GM19324 (cell line): ENCODE measurements at regions not wholly inside any gene's neighbourhood (a gene's known extent, or its start where the extent isn't known, plus 50 kb on each side); places are given as distances from the start of the nearest gene placed in this dataset.

Source experiments
- ATAC-seq: cut with Tn5 transposase; IDR thresholded peaks from one replicate; pipeline ENCODE4 v1.9.1; 2021; ENCODE audit warnings: mild to moderate bottlenecking, moderate library complexity; ENCODE audit not compliant: unreplicated experiment, low FRiP score

DNA sequence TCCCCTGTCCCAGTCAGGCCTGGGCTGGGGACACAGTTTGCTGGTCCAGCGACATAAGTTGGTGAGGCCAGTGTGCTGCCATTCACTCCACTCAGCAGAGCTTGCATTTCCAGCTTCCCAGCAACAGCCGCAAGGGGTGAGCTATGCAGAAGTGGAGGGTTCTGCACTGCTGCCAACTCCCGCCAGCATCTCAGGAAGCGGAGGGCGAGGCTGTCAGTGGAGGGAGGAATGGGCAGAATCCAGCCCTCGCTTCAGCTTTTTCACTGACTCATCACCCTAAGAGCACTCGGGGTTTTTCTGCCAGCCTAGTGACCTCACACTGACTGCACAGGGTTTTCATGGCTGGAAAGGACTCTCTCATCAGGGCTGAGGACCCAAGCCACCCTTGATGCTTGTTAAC, 625.1 kb upstream of the MKI67 start:
- ATAC-seq, result no peak

DNA sequence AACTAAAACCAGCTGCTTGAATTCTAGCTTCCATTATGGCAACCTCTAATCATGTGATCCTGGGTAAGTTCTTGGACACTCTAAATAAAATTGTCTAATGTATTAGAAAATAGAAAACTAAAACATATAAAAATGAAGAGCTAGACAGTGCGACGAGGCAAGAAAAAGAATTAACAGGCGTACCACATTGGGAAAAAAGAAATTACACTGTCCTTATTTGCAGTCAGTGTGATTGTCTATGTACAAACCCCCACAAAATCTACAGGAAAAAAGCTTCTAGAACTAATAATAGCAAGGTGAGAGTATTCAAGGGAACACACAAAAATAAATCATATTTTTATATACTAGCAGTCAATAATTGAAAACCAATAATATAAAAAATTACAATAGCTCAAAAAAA, 625.6 kb upstream of the MKI67 start:
- ATAC-seq, result no peak

DNA sequence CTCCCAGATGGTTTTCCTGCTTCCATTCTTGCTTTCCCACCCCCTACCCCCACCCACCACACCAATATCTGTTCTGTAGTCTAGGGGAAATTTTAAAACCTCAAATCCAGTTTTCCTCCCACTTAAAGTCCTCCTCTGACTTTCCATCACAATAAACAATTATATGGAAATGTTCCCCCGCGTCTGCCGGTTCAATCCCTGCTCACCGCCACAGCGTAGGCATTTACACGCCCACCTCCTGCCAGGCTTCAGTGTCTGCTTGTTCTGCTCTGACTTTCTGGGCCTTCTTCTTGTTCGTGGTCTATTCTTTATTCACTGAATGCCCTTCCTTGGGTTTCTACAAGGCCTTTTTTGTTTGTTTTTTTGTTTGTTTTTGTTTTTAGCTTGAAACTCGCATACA, 633.0 kb upstream of the MKI67 start:
- no peak for ATAC-seq

DNA sequence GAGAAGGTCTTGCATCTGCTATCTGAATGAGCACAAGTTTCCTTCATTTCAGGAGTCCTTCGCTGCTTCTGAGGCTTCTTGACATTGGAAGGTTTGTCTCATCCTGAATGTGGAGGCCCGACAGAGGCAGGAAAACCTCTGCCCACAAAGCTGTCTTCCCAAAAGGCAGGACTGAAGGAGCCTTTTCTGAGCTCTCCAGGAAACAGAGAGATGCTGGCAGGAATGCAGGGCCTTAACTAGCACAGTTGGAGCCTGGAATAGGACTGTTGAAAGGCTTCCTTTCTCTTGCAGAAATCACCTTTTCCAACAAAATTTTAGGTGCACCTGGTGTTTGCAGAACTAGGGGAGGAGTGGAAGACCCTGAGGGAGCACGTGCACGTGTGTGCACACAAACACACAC, 637.4 kb upstream of the MKI67 start:
- ATAC-seq, result no peak

DNA sequence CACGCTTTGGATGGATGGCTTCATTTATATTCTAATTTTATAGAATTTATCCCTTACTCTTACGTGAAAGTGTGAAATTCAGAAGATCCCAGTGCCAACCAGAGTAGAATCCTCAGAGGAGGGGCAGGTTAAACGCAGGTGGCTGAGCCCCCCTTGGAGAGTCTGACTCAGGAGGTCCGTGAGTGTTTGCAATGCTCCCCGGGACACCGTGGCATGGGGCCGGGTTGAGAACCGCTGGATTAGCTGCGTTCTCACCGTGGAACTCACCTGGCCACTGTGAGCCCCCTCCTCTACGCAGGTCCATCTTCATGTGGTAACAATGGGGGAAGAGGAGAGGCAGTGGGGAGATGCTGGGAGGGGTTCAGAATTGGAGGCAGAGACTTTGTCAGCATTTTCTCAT, 638.0 kb upstream of the MKI67 start:
- no peak for ATAC-seq

DNA sequence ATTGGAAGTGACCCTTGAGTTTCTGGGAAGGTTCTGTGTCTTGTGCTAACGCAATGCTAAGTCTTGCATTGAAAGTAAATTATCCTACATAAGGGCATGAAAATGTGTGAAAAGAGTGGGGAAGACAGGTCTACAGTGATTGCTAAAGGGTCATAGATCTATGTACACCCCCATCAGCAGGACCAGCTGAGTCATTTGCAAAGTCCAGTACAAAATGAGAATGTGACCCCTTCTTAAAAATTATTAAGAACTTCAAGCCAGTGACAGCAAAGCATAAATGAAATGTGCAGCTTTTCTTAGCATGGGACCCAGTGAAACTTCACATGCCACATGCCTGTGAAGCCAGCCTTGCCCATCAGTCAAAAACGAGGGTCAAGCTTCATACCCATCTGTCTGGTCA, 640.7 kb upstream of the MKI67 start:
- no peak for ATAC-seq

DNA sequence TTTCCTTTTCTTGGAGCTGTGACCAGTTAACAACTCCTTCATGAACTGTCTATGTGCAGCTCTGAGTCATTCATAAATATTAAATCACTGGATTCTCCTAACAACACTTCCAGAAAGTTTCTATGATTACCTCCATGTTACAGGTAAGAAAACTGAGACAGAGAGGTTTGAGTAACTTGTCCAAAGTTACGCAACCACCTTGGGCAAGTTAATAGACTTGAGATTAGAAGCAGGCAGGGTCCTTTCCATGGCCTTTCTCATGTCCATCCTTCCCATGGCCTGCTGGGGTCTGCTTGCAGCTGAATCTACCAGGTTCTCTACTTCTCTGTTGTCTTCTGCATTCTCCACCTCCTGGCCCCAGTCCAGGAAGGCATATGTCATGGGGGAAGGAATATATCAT, 648.8 kb upstream of the MKI67 start:
- ATAC-seq, result no peak

DNA sequence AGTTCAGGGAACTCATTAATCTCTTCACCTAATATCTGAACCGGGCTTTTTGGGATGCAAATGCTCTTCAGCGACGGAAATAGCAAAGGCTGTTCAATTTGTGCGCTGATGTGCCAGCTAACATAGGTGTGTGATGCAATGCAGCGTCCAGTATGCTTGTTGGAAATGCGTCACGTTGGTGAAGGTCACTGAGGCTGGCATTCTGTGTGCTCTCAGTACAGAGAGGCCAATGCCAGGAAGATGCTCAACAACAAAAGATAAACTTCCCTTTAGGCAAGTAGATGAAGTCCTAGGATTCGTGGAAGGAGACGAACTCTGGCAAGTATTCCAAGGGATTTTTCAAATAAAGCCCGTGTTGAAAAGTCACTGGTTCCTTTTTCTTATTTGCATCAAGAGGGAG, 649.5 kb upstream of the MKI67 start:
- ATAC-seq, result no peak

DNA sequence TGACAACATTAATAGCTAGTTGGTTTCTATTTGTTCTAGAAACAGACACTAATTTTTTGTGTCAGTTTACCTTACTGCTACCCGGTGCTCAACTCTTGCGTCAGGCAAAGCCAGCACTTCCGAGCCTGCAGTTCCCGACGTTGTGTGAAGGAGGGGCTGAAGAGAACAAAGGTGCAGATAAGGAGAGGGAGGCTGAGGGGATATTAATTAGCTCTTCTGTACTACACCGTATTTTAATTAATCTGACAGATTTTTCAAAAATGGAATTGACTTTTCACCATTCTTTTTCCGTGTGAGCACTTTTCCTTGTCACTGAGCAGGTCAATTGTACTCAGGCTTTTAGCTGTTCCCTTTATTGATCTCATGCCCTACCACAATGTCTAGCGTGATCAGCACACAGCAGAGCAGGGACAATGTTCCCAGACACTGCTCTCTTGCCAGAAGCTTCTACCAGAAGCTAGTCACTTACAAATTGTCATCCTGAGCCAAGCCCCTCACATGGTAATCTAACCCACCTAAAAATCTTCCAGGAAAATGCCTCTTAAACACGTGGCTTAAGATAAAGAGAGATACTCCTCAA, 650.5 kb upstream of the MKI67 start:
- ATAC-seq, result no peak

DNA sequence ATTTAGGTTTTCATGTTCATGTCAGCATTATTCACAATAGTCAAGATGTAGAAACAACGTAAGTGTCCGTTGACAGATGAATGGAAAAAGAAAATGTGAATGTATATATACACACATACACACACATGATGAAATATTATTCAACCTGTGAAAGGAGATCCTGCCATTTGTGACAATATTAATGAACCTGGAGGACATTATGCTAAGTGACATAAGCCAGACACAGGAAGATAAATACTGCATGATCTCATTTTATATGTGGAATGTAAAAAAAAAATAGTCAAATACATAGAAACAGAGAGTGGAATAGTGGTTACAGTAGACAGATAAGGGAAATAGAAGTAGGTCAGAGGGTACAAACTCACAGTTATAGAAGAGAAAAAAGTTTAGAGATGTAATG, 651.1 kb upstream of the MKI67 start:
- ATAC-seq, result no peak

DNA sequence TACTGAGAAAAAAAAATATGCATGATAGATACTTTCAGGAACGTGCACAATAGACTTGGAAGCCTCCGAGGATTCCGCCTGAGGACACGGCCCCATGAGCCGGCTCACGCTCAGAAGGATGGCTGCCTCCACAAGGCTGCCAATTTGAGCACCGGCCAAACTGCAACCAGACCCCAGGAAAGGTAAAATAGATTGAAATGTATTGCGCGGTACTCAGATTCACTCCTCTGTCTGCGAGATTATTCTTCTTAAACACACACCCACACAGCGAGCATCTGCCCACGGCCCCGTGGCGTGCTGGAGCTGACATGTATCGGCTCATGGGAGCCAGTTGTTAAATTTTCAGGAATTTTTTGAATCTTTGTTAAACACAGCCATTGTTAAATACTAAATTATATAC, 653.2 kb upstream of the MKI67 start:
- ATAC-seq, result no peak

DNA sequence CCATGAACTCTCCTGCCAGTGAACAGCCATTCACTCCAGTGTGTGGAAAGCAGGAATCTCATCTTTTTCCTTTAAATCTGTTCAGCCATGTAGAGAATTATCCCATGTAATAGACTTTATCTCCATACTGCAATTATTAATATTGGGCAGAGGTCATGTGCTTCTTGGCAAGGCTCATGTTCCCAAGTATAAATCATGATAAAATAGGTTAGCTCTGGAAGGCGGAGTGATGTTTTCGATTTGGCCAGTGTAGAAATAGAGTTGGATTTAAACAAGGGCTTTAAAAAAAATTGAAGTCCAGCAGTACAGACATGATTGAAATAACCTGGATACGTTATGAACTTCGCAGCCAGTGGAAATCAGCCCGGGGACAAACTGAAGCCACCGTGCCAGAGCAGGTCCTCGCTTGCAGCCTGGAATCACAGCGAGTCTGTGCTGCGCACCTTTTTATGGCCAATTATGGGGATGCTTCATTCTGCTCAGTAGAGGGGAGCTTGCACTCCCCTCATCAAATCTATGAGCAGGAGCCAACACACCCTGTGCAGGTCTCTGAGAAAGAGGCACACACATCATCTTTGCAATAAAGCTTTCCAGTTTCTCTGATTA, 654.0 kb upstream of the MKI67 start:
- ATAC-seq, result no peak

DNA sequence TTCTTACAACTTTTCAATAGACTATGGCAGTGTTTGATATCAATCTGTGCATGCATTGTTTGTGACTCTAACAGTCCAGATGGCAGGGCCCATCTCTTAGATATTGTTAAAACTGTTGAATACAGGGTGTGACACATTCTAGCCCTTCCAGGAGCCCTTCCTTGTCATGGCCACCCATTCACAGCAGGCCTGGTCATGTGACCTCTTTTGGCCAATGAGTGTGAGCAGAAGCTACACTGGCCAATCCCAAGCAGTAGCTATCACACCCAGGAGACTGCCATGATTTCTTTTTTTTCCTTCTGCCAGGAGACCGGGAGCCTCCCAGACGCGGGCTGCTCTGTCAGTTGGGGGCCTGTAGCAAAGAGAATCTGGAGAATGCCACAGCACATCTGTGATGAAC, 655.4 kb upstream of the MKI67 start:
- ATAC-seq, result no peak

DNA sequence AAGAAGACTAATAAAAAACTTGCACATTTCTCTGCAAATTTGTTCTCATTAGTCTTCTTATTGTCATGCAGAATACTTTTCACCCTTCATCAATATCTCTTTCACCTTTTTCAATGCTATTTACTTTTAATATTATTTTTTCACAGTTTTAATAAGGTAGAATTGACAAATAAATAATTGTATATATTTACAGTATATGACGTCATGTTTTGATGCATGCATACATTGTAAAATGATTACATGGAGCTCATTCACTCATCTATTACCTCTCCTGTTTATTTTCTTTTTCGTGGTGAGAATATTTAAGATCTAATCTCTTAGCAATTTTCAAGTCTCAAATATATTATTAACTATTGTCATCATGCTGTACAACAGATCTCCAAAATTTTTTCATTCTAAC, 658.2 kb upstream of the MKI67 start:
- no peak for ATAC-seq

DNA sequence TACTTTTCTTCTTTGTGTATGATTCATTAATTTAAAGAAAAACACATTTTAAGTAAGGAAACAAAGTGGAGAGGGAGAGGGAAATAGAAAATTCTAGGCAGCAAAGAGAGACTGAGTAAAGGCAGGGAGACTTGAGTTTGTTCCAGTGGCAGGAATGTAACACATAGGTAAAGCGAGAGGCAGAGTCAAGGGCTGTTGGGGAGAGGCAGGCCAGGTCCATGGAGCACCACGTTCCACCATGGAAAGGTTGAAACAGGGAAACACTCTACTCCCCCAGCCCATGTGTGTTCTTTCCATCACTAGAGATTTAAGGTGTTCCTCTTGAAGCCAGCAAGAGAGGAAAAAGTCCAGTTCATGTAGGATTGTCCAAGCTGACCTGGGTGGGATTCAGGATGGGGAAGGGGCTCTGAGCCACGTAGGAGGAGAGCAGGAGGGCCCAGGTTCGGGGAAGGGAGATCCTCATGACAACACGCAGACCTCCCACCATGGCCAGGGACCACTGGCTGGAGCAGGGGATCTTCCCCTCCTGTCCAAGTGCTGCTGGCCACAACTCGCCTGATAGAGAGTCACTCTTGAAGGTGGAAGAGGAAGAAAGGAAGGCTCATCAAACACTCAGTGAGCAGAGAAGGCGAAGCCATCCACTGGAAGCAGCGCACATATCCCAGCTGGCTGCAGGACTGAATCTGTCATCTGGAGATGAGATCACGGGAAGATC, 666.4 kb upstream of the MKI67 start:
- no peak for ATAC-seq

DNA sequence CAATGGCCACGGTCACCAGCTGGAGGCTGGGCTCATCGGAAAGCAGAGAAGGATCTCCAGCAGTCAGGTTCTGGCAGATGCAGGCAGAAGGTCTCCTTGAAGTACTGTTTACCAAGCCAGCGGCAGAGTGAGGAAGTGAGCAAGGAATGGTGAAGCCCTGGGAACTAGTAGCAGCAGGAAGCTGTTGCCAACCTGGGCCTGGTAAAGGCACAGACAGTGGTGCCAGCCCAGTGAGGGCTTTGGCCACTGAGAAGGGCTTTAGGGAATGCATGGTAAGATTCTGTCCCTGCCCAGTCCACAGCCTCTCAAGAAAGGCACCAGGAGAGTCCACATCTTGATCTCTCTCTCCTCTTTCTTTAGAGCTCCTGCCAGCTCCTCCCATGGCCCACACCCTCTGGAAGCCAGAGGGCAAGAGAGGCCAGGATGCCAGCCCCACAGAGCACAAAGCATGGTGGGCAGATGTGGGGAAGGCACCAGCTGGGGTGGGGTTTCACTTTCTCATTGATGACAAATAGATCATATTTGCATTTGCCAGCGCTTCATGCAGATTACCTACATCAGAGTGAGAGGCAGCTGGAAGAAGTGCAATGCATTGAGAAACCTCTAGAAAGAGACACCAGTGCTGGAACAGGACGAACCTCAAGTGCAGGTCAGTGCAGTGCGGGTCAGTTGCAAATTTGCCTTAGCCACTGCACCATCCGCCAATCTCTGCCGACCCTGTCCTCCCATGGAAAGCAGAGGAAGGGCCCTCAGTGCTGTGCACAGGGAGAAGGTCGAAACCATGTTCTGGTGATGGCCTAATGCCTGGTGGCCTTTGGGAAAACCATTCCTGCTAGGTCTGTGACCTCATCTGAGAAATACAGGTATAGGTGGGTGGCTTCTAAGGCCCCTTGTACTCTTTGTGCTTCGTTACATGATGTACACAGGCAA, 667.8 kb upstream of the MKI67 start:
- no peak for ATAC-seq

DNA sequence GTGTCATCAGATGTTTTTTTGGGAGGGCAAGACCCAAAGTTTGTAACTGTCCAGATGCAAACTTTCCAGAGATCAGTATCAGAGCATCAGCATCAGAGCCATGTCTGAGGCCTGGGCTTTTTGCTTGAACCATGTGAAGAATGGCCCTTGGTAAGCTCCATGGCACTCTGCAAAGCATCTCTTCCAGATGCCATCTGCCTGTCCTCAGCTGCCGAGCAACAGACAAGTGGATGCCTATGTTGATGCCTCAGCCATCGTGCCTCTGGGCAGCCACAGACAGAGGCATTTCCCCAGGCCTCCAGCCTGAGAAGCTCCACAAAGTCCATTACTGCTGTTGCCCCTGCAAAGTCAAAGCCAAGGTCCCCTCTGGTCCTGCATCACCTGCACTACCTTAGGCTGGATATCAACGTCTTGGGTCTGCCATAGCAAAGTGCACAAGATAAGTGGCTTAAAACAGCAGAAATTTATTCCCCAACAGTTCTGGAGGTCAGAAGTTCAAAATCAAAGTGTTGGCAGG, 670.2 kb upstream of the MKI67 start:
- no peak for ATAC-seq

DNA sequence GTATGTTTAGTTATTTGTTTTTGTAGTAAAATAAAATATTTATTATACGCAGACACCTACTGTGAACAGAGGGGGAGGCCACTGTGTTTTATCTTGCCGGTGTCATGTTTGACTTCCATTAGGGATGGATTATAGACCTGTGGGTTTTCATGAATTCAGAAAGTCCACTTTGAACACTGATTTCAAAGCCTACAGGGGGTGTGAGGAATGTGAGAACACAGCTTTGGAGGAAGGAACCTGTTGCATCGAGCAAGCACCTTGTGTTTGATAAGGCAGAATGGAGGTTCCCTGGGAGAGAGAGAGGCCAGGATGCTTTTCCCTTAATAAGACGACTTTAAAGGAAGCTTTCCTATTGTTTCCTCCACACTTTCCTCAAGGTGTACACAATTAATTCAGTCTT, 665.0 kb upstream of the MGMT start:
- no peak for ATAC-seq

DNA sequence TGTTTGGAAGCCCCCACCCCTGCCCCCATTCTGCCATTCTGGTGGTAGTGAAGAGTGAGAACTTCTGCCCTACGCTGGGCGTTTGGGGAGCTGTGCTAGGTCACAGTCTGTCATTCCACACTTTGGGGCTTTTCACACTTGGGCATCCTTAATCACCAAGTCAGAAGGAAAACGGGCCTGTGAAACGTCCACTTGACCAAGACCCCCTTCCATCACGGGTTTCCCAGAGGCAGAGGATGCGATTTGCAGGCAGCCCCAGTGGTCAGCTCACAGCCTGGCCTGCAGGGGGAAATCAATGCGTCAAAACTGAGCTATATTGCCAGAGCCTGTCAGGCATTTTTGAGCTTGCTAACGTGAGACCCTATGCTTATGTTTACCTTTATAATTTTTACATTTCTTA, 663.3 kb upstream of the MGMT start:
- no peak for ATAC-seq

DNA sequence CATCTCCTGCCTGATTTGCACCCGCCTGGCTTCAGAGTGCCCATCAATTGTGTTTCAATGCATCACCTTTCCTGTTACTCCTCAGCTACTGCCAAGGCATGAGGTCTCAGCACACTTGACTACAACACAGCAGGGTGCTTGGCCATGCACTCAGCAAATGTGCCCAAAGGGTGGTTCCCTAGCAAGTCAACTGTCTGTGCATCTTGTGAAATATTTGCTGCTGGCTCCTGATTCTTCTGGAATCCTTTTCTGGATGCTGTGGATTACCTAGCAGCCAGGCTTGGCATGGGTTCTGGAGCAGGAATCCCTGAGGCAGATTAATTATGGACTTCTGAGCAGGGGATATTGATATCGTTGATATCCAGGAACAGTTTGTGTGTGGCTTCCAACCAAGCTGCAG, 662.6 kb upstream of the MGMT start:
- no peak for ATAC-seq

DNA sequence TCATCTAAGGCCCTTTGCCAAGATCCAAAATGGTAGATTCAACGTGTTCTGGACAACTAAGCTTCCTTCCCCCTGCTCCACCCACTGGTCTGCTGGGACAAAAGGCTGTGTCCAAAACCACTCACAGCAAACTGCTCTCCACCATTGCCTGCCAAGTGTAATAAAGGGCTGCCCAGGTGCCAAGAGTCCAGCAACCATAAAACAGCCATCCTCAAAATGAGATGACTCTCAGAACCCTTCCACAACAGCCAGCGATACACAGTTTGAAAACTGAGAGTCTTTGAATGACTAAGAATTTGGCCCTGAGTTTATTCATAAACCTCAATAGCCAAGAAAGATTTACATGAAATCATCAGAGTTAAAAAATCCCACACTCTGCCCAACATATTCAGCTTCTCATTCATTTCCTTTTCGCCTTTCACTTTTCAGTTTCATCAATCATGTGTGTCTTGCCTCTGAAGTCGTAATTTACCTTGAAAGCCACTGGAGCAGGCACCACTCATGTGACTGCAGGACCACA, 658.1 kb upstream of the MGMT start:
- no peak for ATAC-seq
